Right lung (tissue), 2 donors: ENCODE measurements at regions not wholly inside any gene's neighbourhood (a gene's known extent, or its start where the extent isn't known, plus 50 kb on each side); places are given as distances from the start of the nearest gene placed in this dataset.
"Not testable (repeated sequence)": the region's sequence is repeated elsewhere in the genome, so short reads cannot be mapped to it uniquely, and the experiment has no call there.

ENCODE experiments used
- DNase-seq, 2 donors: peaks; one replicate each; pipeline ENCODE4 v3.0.0-alpha.2; 2013

DNA sequence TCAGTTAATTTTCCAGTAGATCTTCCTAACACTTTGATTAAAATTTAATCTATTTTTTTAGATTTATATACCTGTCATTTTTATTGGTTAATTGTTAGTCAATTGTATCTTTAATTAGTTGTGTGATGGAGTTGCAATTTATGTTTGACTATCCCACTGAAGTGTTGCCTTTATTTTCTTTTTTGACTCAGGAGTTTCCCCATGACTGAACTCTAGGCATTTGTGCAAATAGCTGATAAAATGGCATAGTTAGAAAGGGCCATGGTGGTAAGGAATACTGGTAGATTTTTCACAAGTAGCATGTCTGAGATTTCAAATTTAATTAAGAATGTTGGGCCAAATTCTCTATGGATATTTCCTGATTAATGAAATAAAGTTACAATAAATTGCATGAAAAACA is 273.1 kb upstream of the DAB2 start:
- no peak for DNase-seq

DNA sequence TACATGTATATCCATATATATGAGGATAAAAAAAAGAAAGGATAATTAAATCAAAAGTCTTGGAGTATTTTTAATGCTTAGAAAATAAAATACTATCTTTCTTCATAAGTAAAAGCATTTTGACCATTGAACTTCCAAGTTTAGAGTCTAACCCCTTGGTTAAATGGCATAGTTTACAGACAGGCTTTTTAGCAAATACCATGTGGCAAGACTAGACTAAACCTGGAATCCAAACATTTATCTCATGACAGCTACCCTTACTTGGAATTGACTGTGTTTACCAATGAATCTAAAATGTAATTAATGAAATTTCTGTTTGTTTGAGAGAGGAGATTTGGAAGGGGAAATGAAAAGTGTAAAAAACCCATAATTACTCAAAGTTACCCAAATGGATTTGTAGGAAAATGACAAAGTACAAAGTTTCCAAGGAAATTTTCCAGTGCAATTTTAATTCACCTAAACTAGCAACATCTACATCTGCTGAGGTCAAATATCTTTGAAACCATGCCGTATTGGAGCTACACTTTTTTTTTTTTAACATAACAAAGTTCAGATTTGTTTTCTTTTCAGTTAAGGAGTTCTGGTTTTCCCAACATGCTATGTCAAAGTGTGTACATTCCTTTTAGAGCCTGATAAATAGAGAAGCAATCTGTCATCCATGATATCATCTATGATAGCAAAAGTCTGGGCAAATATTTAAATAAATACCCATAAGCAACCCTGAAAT is 272.1 kb upstream of the DAB2 start:
- no peak for DNase-seq

DNA sequence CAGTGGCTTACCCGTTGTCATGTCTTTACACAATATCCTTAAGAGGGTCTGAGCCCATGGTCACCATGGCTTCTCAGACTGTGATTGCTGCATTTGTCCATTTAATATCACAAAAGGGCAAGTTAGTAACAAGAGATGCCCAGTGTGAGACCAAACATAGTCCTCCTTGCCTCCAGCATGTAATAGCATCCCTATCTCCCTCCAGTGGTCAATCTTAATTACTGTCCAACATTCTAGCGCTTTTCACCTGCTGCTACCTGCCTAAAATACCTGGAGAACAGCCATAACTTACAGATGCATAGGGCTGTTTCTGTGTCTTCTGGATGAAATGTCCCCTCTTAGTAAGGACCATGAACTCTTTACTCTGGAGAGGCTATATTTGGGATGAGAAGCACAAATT is 267.2 kb upstream of the DAB2 start:
- DNase-seq: no peak

DNA sequence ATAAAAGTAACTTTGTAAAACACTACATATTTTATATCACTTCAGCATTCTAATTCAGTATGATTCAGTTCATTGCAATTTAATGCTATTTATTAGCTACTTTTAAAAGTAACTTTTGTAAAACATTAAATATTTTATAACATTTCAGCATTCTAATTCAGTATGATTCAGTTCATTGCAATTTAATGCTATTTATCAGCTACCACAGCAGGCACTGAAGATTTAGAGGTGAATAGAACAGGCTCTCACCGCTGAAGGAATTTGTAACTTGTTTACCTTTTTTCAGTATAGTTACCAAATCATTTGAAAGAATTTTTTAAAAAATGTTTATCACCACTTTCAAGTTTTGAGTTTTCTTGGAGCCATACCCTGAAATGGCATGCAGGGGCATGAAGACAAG is 266.4 kb upstream of the DAB2 start:
- DNase-seq: no peak

DNA sequence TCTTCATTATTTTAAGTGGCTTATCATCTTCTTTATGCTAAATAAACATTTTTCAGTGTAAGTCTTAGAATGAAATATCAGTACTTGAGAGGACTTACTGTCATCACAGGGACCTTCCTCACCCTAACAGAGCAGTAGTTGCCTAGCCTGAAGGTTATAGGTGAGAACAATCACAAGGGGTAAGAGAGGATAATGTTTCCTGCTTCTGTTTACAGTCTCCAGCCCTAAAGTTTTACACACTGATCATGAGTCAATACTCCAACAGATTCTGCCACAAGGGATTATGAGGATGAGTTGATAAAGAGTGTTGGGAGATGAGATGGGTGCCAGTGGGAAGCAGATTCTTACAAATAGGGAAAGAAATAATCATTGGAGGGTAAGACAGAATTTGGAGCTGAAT is 265.1 kb upstream of the DAB2 start:
- DNase-seq: no peak

DNA sequence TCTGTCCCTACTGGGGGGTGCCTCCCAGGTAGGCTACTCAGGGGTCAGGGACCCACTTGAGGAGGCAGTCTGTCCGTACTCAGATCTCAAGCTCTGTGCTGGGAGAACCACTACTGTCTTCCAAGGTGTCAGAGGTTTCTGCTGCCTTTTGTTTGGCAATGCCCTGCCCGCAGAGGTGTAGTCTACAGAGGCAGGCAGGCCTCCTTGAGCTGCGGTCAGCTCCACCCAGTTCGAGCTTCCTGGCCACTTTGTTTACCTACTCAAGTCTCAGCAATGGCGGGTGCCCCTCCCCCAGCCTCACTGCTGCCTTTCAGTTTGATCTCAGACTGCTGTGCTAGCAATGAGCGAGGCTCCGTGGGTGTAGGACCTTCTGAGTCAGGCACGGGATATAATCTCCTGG is 263.1 kb upstream of the DAB2 start:
- not testable (repeated sequence) for DNase-seq

DNA sequence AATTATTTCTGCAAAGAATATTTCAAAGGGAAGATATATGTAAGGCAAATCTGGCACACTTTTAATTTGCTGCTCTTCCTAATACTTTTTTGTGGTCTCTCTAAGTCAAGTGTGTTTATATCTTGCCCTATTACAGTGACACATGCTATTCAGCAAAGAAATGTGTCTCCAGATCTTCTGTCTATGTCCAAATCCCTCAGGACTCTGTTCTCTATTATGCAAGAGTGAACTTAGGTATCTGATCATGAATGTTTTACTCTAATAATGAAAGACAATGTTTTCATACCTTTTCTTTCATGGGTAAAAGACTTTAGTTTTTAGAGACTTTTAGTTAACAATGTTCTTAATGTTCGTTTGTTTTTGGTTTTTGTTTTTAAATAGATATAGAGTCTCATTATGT is 255.4 kb upstream of the DAB2 start:
- DNase-seq: no peak

DNA sequence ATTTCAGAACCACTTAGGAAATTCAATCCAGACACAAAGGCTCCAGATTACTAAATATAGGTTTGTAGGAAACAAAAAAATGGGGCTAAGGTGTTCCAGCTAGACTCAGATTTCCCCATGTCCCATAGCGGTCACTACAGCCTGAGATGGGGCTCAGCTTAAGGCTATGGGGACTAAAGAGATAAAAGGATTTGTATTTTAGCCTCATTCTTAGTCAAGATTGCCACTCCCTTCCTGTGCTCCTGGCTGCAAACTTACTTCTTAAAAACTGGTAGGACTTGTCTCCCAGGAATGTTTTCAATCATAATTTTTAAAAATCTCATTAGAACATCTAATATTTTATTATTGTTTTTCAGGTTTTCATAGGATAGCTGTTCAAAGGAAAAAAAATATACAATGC is 253.8 kb upstream of the DAB2 start:
- DNase-seq: no peak

DNA sequence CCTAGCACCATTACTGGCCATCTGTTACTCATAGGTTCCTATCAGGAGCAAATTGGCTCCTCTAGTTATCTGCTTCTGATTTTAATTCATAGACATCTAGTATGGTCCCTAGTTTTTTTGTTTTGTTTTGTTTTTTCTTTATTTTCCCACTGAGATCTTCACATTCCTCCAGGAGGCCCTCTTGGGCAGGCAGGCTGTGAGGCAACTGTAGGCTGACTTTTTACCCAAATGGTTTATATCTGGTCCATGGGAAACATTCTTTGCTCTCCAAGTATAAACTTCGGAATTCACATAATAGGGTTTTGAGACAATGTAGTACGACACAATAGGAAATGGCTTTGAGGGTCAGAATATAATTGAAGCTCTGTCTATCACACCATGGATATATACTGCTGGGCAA is 250.9 kb upstream of the DAB2 start:
- no peak for DNase-seq

DNA sequence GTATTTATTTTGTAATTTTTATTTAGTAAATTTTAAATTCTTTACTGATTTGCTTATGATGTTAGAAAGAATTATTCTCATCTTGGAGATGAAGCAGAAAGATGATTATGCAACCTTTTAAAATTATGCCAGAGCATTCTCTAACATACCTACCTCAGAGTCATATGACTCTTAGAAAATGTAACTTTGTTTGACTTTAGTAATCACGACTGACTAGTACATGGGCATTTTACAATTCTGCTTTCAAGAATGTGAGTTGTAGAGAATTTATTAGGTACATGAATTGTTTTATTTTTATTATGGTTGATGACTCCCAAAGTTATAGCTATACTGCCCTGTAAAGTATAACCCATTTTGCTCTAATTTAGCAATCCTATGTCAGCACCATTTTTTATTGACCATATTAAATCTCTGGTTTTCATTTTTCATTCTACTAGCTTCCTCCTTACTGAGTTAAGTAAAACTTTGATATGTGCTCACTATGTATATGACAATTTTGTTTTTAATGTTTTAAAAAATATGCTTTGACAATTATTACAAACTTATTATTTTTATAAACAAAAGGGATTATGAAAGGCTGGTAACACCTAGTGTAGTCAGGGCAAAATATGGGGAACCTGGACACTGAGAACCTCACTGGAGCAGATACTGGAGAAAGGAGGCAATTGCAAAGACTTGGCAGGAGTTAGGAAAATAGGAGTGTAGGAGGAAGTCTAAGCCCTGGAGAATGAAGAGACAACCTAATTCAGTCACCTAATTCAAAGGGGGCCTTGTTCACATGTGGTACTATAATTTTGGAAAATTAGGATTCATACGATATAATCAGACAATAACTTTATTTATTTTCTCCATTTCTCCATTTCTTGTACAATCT is 249.7 kb upstream of the DAB2 start:
- DNase-seq: no peak

DNA sequence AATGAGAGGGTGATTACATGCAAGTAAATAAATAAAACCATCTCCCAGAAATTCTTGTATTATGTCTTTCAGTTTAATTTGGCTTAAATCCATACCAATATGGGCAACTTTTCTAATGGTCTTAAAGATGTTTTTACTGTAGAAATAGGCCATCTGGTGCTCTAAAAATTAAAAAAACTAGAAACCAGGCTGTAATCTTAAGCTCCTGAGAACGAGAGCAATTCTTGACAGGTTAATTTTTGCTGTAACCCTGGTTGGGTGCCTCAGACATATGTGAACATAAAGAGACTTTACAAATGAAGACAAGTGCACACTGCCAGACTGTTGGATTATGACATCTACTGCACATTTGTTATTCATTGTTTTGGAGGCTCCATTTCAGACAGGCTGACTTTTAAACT is 246.8 kb upstream of the DAB2 start:
- DNase-seq: no peak

DNA sequence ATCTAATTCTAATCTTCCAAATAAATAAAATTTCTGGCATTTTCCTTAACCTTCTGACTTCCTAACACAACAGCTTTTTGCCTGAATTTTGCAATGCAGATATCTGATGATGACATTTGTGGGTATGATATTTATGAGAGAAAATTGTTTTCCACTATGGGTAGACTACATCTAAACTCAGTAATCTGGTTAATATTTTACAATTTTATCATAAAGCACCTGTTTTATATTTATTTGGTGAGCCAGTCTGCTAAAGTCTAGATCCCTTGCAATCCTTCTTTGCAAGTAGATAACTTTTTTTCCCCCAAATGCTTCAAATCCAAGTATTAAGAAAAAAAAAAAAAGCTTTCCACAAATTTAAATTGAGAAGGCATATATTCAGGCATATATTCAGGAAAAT is 246.2 kb upstream of the DAB2 start:
- DNase-seq: no peak

DNA sequence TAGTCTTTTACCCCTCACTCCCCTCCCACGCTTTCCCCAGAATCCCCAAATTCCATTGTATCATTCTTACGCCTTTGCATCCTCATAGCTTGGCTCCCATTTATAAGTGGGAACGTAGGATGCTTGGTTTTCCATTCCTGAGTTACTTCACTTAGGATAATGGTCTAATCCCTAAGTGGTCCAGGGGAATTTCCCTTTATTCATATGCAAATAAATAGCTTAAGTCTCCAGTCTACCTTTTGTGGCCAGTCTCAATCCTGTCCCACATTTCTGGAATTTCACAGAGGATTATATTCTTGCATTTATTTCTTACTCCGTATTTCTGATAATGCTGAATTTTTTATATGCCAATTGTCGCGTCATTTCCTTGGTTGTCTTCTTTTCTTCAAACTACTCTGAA is 245.6 kb upstream of the DAB2 start:
- DNase-seq: no peak

DNA sequence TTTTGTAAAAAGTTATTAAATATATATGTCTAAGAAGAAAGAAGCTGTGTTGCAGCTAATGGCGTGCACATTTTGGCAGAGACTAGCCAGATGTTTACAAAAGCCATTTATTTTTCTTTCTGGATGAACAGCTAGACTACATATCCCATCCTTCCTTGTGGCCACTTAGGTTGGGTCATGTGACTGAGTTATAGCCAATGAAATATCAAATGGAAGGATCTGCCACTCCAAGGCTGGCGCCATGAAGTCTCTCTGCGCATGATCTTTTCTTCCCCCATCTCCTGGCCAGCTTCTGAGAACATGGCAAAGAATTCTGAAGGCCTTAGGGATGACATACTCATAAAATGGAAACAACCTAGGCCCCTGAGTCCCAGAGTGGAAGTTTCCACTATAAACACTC is 244.2 kb upstream of the DAB2 start:
- no peak for DNase-seq

DNA sequence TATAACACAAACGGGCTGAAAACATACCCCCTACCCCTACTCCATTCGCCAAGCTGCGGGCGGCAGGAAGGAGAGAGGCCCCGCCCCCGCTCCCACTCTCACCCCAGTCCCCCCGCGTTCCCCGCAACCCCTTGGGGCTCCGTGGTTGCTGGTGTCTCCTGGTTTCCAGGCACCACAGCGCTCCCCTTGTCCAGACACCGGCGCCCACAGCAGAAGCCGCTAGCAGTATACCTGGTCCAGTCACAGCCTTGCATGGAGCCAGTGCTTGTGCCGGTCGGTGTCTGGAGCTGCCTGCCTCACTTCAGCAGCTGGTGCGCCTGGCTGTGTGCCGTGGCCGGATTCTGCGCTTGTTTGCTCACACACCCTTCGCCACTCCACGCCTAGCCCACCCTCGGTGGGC is 240.5 kb upstream of the DAB2 start:
- DNase-seq: no peak

DNA sequence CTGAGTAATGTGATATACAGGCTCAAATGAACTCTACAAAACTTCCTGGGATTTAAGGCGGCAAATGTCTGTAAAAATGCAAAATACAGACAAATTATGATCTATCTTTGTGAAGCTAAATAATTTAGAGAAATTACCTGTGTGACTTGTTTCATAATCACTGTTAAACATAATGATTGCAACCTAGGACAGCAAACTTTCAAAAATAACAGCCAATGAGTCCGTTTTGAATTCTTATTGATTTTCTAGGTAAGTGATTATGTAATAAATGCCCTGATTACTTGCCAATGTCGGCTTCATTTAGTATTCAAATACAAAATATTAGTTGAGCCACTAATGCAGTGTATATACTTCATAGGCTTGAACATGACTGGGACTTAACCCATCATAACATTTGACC is 238.2 kb upstream of the DAB2 start:
- DNase-seq: no peak

DNA sequence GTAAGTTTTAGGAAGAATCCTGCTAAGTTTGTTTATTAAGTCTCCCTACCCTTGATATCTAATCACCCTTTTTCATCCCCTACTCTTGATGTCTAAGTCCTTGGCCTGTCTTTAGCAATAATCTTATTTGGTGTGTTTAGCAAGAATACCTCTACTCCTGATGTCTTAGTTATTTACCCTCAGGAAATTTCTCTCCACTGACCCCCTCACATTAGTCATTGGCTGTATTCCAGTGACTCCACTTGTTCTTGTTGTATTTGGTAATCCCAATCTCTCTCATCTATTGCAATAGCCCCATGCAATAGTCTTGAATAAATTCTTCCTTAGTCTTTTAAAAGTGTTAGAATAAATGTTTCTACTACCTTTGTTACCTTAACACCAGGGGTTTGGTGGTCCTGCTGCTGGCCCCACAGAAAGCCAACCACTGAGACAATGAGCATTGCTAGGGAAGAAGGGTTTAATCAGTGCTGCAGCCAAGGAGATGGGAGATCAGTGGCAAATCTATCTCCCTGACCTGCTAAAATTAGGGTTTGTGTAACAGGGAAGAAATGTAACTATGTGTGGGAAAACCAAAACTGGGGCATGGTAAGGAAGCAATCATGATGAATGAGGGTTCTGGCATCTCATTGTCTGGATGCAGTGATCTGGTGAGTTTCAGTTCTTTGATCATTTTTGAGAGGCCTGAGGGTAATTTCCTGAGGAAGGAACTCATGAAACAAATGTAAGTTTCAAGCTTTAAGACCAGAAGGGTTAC is 236.4 kb upstream of the DAB2 start:
- no peak for DNase-seq

DNA sequence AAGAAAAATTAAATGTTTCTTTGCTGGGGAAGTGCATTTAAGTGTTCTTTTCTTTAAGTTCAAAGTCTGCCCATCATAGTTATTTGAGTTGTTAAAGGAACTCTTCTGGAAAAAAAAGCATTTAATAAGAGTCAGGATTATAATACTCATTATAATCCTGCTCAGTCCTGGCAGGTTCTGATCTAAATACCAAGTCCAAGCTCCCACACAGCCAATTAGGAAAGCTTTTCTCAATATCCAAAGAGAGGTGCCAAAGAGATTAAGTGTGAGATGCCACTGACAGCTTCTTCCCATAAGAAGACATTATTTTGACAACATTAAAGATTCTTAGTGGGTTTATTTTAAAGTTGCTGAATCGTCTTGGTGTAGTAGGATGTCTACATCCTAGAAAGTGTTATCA is 235.2 kb upstream of the DAB2 start:
- DNase-seq: no peak

DNA sequence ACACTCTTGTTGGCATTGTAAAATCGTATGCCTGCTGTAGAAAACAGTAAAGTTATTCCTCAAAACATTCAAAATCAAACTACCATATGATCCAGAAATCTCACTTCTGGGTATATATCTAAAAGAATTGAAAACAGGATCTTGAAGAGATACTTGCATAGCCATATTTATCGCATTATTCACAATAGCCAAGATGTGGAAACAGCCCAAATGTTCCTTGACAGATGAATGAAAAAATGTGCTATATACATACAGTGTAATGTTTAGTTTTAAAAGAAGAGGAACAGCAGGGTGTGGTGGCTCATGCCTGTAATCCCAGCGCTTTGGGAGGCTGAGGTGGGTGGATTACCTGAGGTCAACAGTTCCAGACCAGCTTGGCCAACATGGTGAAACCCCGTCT is 234.1 kb upstream of the DAB2 start:
- DNase-seq: no peak

DNA sequence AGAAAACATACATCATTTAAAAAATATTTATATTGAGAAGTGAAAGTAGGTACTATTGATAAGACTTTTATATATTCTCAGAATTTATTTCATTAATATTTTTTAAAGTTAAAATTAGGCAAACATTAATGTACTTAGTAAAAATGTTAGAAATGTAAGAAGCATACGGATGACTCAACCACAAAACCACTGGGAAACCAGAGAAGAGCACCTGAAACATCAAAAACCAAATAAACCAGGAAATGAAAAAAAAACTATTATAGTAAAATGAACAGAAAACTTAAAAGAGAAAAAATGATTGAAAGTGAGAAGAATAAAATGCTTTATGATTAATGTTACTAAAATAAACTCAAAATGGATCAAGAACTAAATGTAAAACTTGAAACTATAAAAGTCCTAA is 233.2 kb upstream of the DAB2 start:
- DNase-seq: no peak

DNA sequence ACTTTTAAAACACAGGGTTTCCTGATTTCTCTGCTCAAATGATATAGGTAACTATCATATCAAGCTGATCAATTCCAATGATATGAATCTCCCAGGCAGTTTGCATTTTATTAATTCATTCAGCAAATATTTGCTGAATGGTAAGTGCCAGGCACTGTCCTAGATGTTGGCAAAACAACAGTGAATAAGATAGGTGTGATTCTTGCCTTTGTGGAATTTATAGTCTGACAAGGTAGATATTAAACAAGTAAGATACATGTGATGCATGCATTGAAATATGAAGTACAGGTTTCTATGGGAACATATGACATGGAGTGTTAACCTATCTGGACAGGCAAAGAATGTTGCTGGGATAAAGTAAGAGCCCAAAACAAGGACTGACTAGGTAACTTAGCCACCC is 231.8 kb upstream of the DAB2 start:
- DNase-seq: no peak

DNA sequence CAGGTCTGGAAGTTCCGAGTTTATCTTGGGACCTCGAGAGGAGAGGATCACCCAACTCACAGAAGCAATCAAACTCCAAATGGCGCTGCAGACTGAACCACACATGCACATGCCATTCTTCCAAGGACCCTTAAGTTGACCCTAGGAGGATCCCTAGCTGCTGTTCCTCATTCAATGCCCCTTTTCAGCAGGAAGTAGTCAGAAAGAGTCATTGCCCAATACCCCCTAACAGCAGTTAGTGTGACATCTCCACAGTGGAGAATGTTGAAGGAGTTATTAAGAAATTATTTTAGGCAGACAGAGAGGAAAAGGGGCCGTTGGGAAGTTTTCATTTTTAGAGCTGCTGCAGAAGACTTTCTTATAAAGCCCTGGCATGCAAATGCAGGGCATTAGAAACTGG is 229.9 kb upstream of the DAB2 start:
- DNase-seq: no peak

DNA sequence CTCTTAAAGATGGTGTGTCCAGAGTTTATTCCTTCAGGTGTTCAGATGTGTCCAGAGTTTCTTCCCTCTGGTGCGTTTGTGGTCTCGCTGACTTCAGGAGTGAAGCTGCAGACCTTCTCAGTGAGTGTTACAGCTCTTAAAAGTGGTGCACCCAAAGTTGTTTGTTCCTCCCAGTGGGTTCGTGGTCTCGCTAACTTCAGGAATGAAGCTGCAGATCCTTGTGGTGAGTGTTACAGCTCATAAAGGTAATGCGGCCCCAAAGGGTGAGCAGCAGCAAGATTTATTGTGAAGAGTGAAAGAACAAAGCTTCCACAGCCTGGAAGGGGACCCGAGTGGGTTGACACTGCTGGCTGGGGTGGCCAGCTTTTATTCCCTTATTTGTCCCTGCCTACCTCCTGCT is 227.7 kb upstream of the DAB2 start:
- not testable (repeated sequence) for DNase-seq
